Gastrocnemius medialis (tissue), 4 donors: ENCODE measurements at regions not wholly inside any gene's neighbourhood (a gene's known extent, or its start where the extent isn't known, plus 50 kb on each side); places are given as distances from the start of the nearest gene placed in this dataset.

Source experiments
- ATAC-seq, 2 donors: fragments of 150-250 bp; one replicate each; pipeline ENCODE4 v1.9.1; 2016
- DNase-seq, 2 donors: peaks; one replicate each; pipeline ENCODE4 v3.0.0-alpha.2; 2019
- H3K27ac ChIP-seq, 4 donors: fragments of 200-600 bp; sonication (generic); 1 replicate in 1 of 4; 2 replicates in 3 of 4; pipeline ENCODE4 v1.5.1; 2016 to 2018; ENCODE audit warnings: mild to moderate bottlenecking in 2 of 4, moderate library complexity in 1 of 4
- H3K27me3 ChIP-seq, 3 donors: fragments of 200-600 bp; sonication (generic) in 2 of 3; 1 replicate in 1 of 3; 2 replicates in 2 of 3; pipeline versions ENCODE4 v1.5.1 to v1.6.0; 2016 to 2019; ENCODE audit warnings: mild to moderate bottlenecking in 1 of 3, moderate library complexity in 1 of 3
- H3K36me3 ChIP-seq, 2 donors: fragments of 200-600 bp; sonication (generic) in 1 of 2; one replicate each; pipeline ENCODE4 v1.5.1; 2017 to 2018
- H3K4me1 ChIP-seq, 2 donors: fragments of 200-600 bp; sonication (generic) in 1 of 2; one replicate each; pipeline ENCODE4 v1.5.1; 2016 to 2017; ENCODE audit warnings: mild to moderate bottlenecking in 2 of 2
- H3K4me3 ChIP-seq, 4 donors: fragments of 200-600 bp; sonication (generic) in 3 of 4; 1 replicate in 1 of 4; 2 replicates in 3 of 4; pipeline ENCODE4 v1.5.1; 2016 to 2019; ENCODE audit warnings: mild to moderate bottlenecking in 2 of 4
- H3K9me3 ChIP-seq, 3 donors: fragments of 200-600 bp; sonication (generic) in 2 of 3; 1 replicate in 1 of 3; 2 replicates in 2 of 3; pipeline ENCODE4 v1.5.1; 2016 to 2019
- POLR2A ChIP-seq, 2 donors: fragments of 450-650 bp; IDR thresholded peaks; one replicate each; pipeline ENCODE4 v1.6.1; 2017; ENCODE audit warnings: antibody characterized with exemption in 2 of 2, mild to moderate bottlenecking in 2 of 2, moderate library complexity in 2 of 2
- in situ Hi-C, 4 donors: fragments of 200-750 bp; cut with MboI; loops; one replicate each; pipeline versions ENCODE4 v1.15.0 to v1.8.0; 2017; ENCODE audit warnings: low sequenced_read_pairs in 4 of 4
- intact Hi-C: fragments of 100-400 bp; cut with DNase I; formaldehyde crosslinking; loops from one replicate; pipeline ENCODE4 v1.15.1; 2023; ENCODE audit warnings: low total_unique reads
- TF ChIP-seq, protein P1 (sequence below), 5 experiments: fragments of 450-650 bp in 3 of 5; fragments of 200-600 bp in 2 of 5; sonication (generic) in 2 of 5; IDR thresholded peaks in 4 of 5; conservative IDR thresholded peaks in 1 of 5; 1 replicate in 4 of 5; 2 replicates in 1 of 5; pipeline ENCODE4 v1.5.1; 2016 to 2019; ENCODE audit warnings: antibody characterized with exemption in 5 of 5, mild to moderate bottlenecking in 3 of 5, moderate library complexity in 3 of 5

DNA sequence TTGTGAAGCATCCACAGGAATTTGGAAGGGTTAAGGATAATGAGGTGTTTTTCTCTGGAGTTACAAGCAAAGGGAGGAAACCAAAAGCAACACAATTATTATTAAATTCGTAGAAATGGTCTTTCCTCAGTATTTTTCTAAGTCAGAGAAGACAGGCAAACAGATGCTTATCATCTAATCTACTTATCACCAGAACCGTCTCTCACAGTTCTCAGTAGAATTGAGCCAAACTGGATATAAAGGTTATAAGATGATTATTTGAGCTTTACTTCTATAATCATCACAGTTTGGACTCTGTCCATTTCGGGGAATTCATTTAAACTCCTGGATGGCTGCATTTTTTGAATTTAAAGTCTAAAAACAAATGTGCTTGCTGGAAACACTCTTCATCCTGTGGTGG is 245.0 kb downstream of the KCNJ2 start:
- Histone ChIP-seq H3K36me3 (no peaks in the 10 kb centered on the region), H3K4me3 (no peak overlapping the region), H3K27me3 (no peaks in the 10 kb centered on the region), H3K27ac (no peak overlapping the region), H3K4me1 (no peaks in the 10 kb centered on the region), H3K9me3 (no peaks in the 10 kb centered on the region)
- TF ChIP-seq, protein P1, sequence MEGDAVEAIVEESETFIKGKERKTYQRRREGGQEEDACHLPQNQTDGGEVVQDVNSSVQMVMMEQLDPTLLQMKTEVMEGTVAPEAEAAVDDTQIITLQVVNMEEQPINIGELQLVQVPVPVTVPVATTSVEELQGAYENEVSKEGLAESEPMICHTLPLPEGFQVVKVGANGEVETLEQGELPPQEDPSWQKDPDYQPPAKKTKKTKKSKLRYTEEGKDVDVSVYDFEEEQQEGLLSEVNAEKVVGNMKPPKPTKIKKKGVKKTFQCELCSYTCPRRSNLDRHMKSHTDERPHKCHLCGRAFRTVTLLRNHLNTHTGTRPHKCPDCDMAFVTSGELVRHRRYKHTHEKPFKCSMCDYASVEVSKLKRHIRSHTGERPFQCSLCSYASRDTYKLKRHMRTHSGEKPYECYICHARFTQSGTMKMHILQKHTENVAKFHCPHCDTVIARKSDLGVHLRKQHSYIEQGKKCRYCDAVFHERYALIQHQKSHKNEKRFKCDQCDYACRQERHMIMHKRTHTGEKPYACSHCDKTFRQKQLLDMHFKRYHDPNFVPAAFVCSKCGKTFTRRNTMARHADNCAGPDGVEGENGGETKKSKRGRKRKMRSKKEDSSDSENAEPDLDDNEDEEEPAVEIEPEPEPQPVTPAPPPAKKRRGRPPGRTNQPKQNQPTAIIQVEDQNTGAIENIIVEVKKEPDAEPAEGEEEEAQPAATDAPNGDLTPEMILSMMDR (IDR thresholded peaks at IDR 0.05 in 4 of 5, conservative IDR thresholded peaks at IDR 0.05 in 1 of 5) = no peak
- TF ChIP-seq POLR2A (IDR thresholded peaks at IDR 0.05) = no peak
- intact Hi-C loops = no loop called here
- in situ Hi-C loops = no loop called here
- ATAC-seq (no peak), DNase-seq (no peak)

DNA sequence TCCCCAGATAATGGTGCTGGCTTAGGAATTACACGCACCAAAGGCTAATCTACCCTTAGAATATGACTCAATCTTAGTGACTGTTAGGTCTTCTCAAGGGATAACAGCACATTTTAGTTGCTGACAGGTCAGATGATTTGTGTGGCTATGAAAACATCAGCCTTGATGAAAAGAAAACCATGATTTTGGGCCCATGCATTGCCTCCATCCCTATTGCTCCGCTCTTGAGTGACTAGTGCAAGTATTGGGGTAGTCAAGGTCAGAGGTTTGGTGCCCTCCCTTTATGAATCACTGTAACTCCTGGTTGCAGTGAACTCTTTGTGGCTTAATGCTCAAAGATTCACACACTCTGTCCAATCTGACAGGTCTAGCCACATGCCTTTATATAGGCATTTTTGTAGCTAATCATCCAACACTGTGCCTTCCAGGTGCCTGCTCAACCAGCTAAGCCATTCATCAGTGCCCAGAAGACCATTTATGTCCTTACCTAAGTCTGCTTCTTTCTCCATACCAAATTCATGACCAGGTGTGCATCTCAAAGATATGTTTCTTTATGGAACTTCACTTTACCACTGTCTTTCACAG is 251.6 kb downstream of the KCNJ2 start:
- H3K4me3 ChIP-seq = no peak overlapping the region
- no peaks in the 10 kb centered on the region for H3K27me3 ChIP-seq
- peaks cover 5% of the 10 kb centered on the region in 2 donors for H3K4me1 ChIP-seq
- no peak overlapping the region for H3K27ac ChIP-seq
- no peaks in the 10 kb centered on the region for H3K36me3 ChIP-seq
- no peak for ATAC-seq
- in situ Hi-C loops (no loop called here), intact Hi-C loops (no loop called here)
- TF ChIP-seq, protein P1 (IDR thresholded peaks at IDR 0.05 in 4 of 5, conservative IDR thresholded peaks at IDR 0.05 in 1 of 5) = no peak
- no peak for TF ChIP-seq POLR2A (IDR thresholded peaks at IDR 0.05)
- H3K9me3 ChIP-seq = no peaks in the 10 kb centered on the region
- DNase-seq = no peak

DNA sequence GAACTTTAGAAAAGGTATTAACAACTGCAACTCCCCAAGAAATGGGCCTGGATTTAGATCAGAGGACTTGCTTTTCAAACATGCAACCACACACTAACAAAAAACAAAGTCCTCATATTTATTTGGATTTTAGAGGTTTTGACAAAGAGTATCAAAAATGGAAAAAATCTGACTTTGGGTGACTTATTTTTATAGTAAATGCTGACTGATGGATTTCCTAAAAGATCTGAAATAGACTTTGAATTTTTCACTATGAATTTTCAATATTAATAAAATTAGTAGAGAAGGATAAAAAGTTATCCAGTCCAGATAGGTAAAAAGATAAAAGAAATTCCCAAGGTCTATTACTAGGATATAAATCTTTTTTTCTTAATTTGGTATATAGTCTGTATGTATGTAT is 253.5 kb downstream of the KCNJ2 start:
- Histone ChIP-seq H3K9me3 (no peaks in the 10 kb centered on the region), H3K4me3 (no peak overlapping the region), H3K4me1 (peaks cover 5% of the 10 kb centered on the region in 2 donors), H3K36me3 (no peaks in the 10 kb centered on the region), H3K27ac (no peak overlapping the region), H3K27me3 (no peaks in the 10 kb centered on the region)
- no peak for ATAC-seq
- TF ChIP-seq, protein P1 (IDR thresholded peaks at IDR 0.05 in 4 of 5, conservative IDR thresholded peaks at IDR 0.05 in 1 of 5) = no peak
- no peak for TF ChIP-seq POLR2A (IDR thresholded peaks at IDR 0.05)
- in situ Hi-C loops = no loop called here
- no peak for DNase-seq
- intact Hi-C loops = no loop called here

DNA sequence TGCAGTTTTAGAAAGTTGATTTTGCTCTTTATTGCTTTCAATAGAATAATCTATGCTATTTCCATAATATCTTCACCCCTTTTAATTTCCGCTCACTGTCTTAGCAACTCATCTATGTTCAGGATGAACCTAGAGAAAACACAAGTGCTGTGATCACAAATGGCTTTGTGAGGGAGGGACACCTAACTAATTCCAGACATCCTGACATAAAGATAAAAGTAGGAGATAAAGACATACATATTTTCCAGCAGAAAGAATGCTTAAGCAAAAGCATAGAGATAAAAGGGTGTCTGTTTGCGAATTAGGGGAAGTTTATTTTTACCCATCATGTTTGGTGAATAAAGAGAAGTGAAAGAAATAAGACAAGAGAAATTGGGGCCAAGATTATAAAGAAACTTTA is 254.2 kb downstream of the KCNJ2 start:
- Histone ChIP-seq H3K4me1 (peaks cover 5% of the 10 kb centered on the region in 2 donors), H3K27me3 (no peaks in the 10 kb centered on the region), H3K4me3 (no peak overlapping the region), H3K27ac (no peak overlapping the region), H3K9me3 (no peaks in the 10 kb centered on the region), H3K36me3 (no peaks in the 10 kb centered on the region)
- in situ Hi-C loops (no loop called here), intact Hi-C loops (no loop called here)
- no peak for DNase-seq
- TF ChIP-seq POLR2A (IDR thresholded peaks at IDR 0.05) = no peak
- TF ChIP-seq, protein P1 (IDR thresholded peaks at IDR 0.05 in 4 of 5, conservative IDR thresholded peaks at IDR 0.05 in 1 of 5) = no peak
- no peak for ATAC-seq

DNA sequence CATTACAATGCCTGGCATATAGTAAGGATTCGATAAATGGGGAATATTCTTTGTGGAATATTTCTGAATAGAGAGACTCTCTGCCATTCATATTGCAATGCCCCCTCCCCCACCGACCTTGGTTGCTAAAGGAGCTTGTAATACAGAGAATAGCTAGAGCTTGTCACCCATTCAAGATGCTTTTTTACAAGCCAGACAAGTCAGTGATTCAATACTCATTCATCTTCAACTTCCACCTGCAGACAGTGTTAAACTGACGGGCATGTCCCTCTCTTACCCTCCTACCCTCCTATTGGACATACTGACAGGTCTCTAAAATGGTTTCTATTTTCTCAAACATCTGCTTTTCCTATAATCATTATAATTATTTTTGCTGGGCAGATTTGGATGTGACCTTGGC is 257.4 kb downstream of the KCNJ2 start:
- in situ Hi-C loops (no loop called here), intact Hi-C loops (no loop called here)
- Histone ChIP-seq H3K36me3 (no peaks in the 10 kb centered on the region), H3K4me3 (no peak overlapping the region), H3K27me3 (no peaks in the 10 kb centered on the region), H3K9me3 (no peaks in the 10 kb centered on the region), H3K27ac (no peak overlapping the region), H3K4me1 (peaks cover 5% of the 10 kb centered on the region in 2 donors)
- TF ChIP-seq, protein P1 (IDR thresholded peaks at IDR 0.05 in 4 of 5, conservative IDR thresholded peaks at IDR 0.05 in 1 of 5) = no peak
- TF ChIP-seq POLR2A (IDR thresholded peaks at IDR 0.05) = no peak
- ATAC-seq (no peak), DNase-seq (no peak)
